Esophagus squamous epithelium (tissue), 4 donors: ENCODE measurements at regions not wholly inside any gene's neighbourhood (a gene's known extent, or its start where the extent isn't known, plus 50 kb on each side); places are given as distances from the start of the nearest gene placed in this dataset.

Experiments
- CTCF ChIP-seq, 6 experiments: fragments of 450-650 bp in 4 of 6; fragments of 200-600 bp in 2 of 6; sonication (generic) in 2 of 6; IDR thresholded peaks; one replicate each; pipeline ENCODE4 v1.5.1; 2016 to 2019; ENCODE audit warnings: antibody characterized with exemption in 6 of 6, mild to moderate bottlenecking in 4 of 6, moderate library complexity in 4 of 6
- POLR2A ChIP-seq, 4 donors: fragments of 450-650 bp; IDR thresholded peaks; one replicate each; pipeline ENCODE4 v1.6.1; 2017; ENCODE audit warnings: antibody characterized with exemption in 4 of 4, mild to moderate bottlenecking in 4 of 4, moderate library complexity in 3 of 4

GRCh38 chr10:29702273-29703164, 67.7 kb upstream of the SVIL start:
- no peak for TF ChIP-seq POLR2A (IDR thresholded peaks at IDR 0.05)
- TF ChIP-seq CTCF (IDR thresholded peaks at IDR 0.05) = no peak
